Pancreas (tissue), 10 donors: ENCODE measurements at regions not wholly inside any gene's neighbourhood (a gene's known extent, or its start where the extent isn't known, plus 50 kb on each side); places are given as distances from the start of the nearest gene placed in this dataset.

Source experiments
- ATAC-seq, 4 donors: fragments of 200-7000 bp; cut with Tn5 transposase; one replicate each; pipeline versions ENCODE4 v1.8.0 to v1.9.1; 2020; ENCODE audit warnings: mild to moderate bottlenecking in 4 of 4, moderate library complexity in 4 of 4
- DNase-seq, 6 donors: peaks; one replicate each; pipeline ENCODE4 v3.0.0-alpha.2; 2020
- FAIRE-seq: peaks from 2 replicates; lab custom pipeline; 2012; peaks lifted over from hg19 to GRCh38; lab: Jason Lieb, UNC
- H3K27ac ChIP-seq, 4 donors: fragments of 200-600 bp; sonication (generic); 1 replicate in 3 of 4; 2 replicates in 1 of 4; pipeline versions ENCODE4 v1.5.0 to v1.8.0; 2020
- H3K27me3 ChIP-seq, 4 donors: fragments of 200-600 bp; one replicate each; pipeline ENCODE4 v1.8.0; 2021
- H3K36me3 ChIP-seq, 3 donors: fragments of 200-600 bp; sonication (generic) in 1 of 3; one replicate each; pipeline versions ENCODE4 v1.5.0 to v1.8.0; 2020 to 2021
- H3K4me1 ChIP-seq, 3 donors: fragments of 200-600 bp; one replicate each; pipeline ENCODE4 v1.8.0; 2021
- H3K4me3 ChIP-seq, 4 donors: fragments of 200-600 bp; sonication (generic) in 2 of 4; one replicate each; pipeline versions ENCODE4 v1.5.0 to v1.8.0; 2020 to 2021
- H3K9me3 ChIP-seq, 4 donors: fragments of 200-600 bp; one replicate each; pipeline ENCODE4 v1.8.0; 2021
- WGBS, 2 donors: extraction: QIAGEN DNeasy Blood & Tissue Kit; methylation state at CpG; one replicate each; pipeline ENCODE4 v1.1.7; 2013; 5-methylcytosine and 5-hydroxymethylcytosine counted together
- intact Hi-C, 3 donors: fragments of 100-400 bp; cut with DNase I; formaldehyde crosslinking; loops; one replicate each; pipeline versions ENCODE4 v1.11.1 to v1.14.2; 2022
- TF ChIP-seq, protein P1 (sequence below), 4 donors: fragments of 200-600 bp; sonication (generic) in 3 of 4; IDR thresholded peaks; one replicate each; pipeline versions ENCODE4 v1.5.0 to v1.8.0; 2021; ENCODE audit warnings: antibody characterized with exemption in 4 of 4
- donor health status: healthy with polysubstance abuse.
- donor health status: DM: no; HTN: no; CAD: no; lungs with moderate emphysema.
- donor health status: DM: no; HTN: no; CAD: no.
- donor health status: control.
- donor health status: control.
- donor health status: Bipolar disorder and iron deficiency.
- donor health status: DM: yes; HTN: yes; CAD: no.
- donor health status: DM: no; HTN: no; CAD: no.
- donor health status: DM: no; HTN: no; CAD: no.
- donor health status: DM: yes; HTN: yes; CAD: no.

- Histone ChIP-seq H3K27ac (no peak overlapping the region), H3K4me3 (no peak overlapping the region), H3K4me1 (no peaks in the 10 kb centered on the region), H3K36me3 (no peaks in the 10 kb centered on the region), H3K27me3 (no peaks in the 10 kb centered on the region), H3K9me3 (no peaks in the 10 kb centered on the region)
- FAIRE-seq, result no peak
- intact Hi-C loops, result no loop called here
- TF ChIP-seq, protein P1, sequence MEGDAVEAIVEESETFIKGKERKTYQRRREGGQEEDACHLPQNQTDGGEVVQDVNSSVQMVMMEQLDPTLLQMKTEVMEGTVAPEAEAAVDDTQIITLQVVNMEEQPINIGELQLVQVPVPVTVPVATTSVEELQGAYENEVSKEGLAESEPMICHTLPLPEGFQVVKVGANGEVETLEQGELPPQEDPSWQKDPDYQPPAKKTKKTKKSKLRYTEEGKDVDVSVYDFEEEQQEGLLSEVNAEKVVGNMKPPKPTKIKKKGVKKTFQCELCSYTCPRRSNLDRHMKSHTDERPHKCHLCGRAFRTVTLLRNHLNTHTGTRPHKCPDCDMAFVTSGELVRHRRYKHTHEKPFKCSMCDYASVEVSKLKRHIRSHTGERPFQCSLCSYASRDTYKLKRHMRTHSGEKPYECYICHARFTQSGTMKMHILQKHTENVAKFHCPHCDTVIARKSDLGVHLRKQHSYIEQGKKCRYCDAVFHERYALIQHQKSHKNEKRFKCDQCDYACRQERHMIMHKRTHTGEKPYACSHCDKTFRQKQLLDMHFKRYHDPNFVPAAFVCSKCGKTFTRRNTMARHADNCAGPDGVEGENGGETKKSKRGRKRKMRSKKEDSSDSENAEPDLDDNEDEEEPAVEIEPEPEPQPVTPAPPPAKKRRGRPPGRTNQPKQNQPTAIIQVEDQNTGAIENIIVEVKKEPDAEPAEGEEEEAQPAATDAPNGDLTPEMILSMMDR (IDR thresholded peaks at IDR 0.05), result no peak
- DNase-seq, result no peak
- ATAC-seq, result no peak
- WGBS, 2 donors, result 88% methylated on average over 6 of the region's 6 CpGs
Measured at GRCh38 chr6:115468272-115469005, 592.3 kb downstream of the FRK start.

GRCh38 chr6:115467726-115468125 lies 593.0 kb downstream of the FRK start:
- DNase-seq, result no peak
- H3K9me3 ChIP-seq, result no peaks in the 10 kb centered on the region
- TF ChIP-seq, protein P1 (IDR thresholded peaks at IDR 0.05), result no peak
- 73 to 91% methylated on average over 2 of the region's 2 CpGs for WGBS, 2 donors
- no peak for FAIRE-seq
- H3K27me3 ChIP-seq, result no peaks in the 10 kb centered on the region
- H3K27ac ChIP-seq, result no peak overlapping the region
- no peaks in the 10 kb centered on the region for H3K36me3 ChIP-seq
- no peak for ATAC-seq
- no peak overlapping the region for H3K4me3 ChIP-seq
- intact Hi-C loops, result no loop called here
- H3K4me1 ChIP-seq, result no peaks in the 10 kb centered on the region

DNA sequence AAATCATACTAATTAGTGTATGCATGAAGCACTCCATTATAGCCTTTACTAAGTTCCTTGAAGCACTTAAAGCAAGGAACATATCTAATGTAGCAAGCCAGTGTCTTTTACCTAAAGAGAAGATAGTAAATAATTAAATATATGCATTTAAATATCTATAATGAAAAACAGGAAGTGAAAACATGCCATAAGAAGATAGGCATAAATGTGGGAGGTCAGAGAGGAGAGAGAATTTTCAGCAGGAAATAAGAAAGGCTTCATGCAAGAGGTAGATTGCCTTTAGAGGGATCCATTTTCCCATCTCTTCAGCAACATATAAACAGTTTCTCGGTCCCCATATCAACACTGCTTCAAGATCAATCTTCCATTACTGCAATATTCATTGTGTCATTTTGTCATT lies 599.8 kb downstream of the FRK start:
- Histone ChIP-seq H3K27ac (no peak overlapping the region), H3K4me3 (no peak overlapping the region), H3K27me3 (no peaks in the 10 kb centered on the region), H3K36me3 (no peaks in the 10 kb centered on the region), H3K9me3 (no peaks in the 10 kb centered on the region), H3K4me1 (no peaks in the 10 kb centered on the region)
- 92% methylated on average over 1 of the region's 1 CpG for WGBS, 2 donors
- intact Hi-C loops, result no loop called here
- TF ChIP-seq, protein P1 (IDR thresholded peaks at IDR 0.05), result no peak
- DNase-seq (no peak), FAIRE-seq (no peak), ATAC-seq (no peak)

- H3K27me3 ChIP-seq, result no peaks in the 10 kb centered on the region
- no peaks in the 10 kb centered on the region for H3K4me1 ChIP-seq
- TF ChIP-seq, protein P1 (IDR thresholded peaks at IDR 0.05), result no peak
- no peak for ATAC-seq
- H3K9me3 ChIP-seq, result no peaks in the 10 kb centered on the region
- no peaks in the 10 kb centered on the region for H3K36me3 ChIP-seq
- intact Hi-C loops, result no loop called here
- no peak overlapping the region for H3K27ac ChIP-seq
- no peak overlapping the region for H3K4me3 ChIP-seq
- FAIRE-seq, result no peak
- DNase-seq, result no peak
Measured at GRCh38 chr6:115456848-115457247, 603.8 kb downstream of the FRK start.

DNA sequence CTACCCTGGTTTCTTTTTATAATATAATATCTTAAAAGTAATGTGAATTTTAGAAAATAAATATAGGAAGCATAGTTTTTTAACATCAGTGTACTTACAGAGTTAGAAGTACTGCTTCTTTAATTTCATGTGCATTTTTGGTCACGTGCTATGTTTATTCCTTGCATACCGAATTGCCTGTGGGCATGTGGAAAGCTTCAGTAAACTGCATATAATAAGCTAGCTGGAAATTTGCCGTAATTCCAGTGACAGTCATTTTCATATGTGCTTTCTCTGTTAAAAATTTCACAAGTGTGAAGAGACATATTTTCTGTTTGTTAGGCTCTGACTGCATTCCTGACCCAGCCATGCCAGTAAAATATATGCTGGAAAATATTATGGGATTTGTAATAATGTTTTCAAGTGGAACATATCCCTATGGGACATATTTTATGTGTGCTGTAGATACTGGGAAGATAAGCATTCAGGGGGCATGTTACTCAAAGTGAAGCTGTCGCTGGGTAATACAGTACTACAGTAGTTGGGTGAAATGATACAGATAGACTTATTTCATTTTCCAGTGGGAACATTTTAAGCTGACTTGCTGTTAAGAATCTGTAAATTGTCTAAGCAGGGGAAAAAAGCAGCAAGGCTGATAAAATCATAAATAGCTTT lies 616.7 kb downstream of the FRK start:
- TF ChIP-seq, protein P1 (IDR thresholded peaks at IDR 0.05), result no peak
- Histone ChIP-seq H3K4me1 (no peaks in the 10 kb centered on the region), H3K27ac (no peak overlapping the region), H3K9me3 (no peaks in the 10 kb centered on the region), H3K4me3 (no peak overlapping the region), H3K36me3 (no peaks in the 10 kb centered on the region), H3K27me3 (no peaks in the 10 kb centered on the region)
- FAIRE-seq, result no peak
- no peak for DNase-seq
- intact Hi-C loops, result no loop called here
- 85 to 94% methylated on average over 4 of the region's 4 CpGs for WGBS, 2 donors
- no peak for ATAC-seq
